ENCODE measurements at regions not wholly inside any gene's neighbourhood (a gene's known extent, or its start where the extent isn't known, plus 50 kb on each side); places are given as distances from the start of the nearest gene placed in this dataset.

GRCh38 chrX:42290608-42291007 is 367.3 kb upstream of the CASK start:
- TF ChIP-seq EZH2phosphoT487 (IDR thresholded peaks at IDR 0.05; ENCODE audit: insufficient read depth, low read depth) (no peak), EZH2 (IDR thresholded peaks at IDR 0.05; ENCODE audit: insufficient read depth, poor library complexity, severe bottlenecking) (no peak)

Data from GM23248 (cell line).